HG03558 (cell line): ENCODE measurements at regions not wholly inside any gene's neighbourhood (a gene's known extent, or its start where the extent isn't known, plus 50 kb on each side); places are given as distances from the start of the nearest gene placed in this dataset.

Experiments used
- ATAC-seq: cut with Tn5 transposase; IDR thresholded peaks from one replicate; pipeline ENCODE4 v1.9.1; 2021; ENCODE audit warnings: moderate number of reproducible peaks; ENCODE audit not compliant: unreplicated experiment; ENCODE audit errors: extremely low read depth

DNA sequence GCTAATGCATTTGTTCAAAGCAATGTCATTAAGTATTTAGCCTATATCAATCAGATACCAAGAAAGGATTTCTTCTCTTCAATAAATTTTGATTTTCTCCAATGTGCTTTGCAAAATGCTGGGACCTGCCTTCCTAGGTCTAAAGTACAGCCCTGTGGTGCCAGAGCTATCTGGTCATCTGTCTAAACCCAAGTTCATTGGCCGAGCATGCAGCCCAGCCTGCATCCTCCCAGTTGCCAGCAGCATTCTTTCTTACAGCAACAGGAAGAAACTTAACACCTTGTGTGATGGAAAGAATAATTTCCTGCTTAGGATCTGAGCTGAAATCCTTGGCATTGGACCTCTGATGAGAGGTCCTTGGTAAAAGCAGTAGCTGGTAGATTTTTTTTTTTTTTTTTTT is 310.0 kb downstream of the RBM26 start:
- no peak for ATAC-seq

DNA sequence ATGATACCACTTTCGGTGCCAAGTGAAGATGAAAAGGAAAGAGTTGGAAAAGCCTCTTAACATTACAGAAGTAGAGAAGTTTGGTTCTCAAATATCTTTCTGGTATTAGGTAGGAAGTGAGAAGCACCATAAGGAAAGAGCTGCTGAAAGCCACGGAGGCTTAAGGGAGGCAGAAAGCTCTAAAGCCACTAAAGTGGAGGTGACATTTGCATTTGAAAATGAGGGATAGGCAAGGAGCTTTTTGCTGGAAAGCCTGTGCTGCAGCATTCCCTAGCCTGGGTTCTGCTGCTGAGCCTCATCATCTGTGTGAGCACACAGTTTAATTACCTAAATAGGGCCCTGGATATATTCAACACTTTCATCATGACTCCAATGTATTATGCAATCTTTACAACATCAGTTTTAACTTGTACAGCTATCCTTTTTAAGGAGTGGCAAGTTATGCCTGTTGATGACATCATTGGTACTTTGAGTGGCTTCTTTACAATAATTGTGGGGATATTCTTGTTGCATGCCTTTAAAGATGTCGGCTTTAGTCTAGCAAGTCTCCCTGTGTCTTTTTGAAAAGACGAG is 315.4 kb downstream of the RBM26 start:
- no peak for ATAC-seq

- no peak for ATAC-seq
Measured at GRCh38 chr13:79084802-79085424, 321.1 kb downstream of the RBM26 start.

- no peak for ATAC-seq
Measured at GRCh38 chr13:79081942-79082341, 324.1 kb downstream of the RBM26 start.

GRCh38 chr13:79079351-79079839 is 326.7 kb downstream of the RBM26 start:
- ATAC-seq = no peak

DNA sequence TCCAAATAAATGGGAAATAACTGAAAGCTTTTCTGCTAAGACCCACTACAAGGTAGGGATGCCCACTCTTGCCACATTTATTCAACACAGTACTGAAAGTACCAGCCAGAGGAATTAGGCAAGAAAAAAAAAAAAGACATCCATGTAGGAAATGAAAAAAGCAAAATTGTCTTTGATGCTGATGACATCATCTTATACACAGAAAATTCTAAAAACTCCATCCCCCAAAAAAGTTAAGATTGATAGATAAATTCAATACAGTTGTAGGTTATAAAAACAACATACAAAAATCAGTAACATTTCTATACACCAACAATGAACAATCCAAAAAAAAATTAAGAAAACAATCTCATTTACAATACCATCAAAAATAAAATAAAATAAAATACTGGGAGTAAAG is 330.4 kb downstream of the RBM26 start:
- no peak for ATAC-seq

DNA sequence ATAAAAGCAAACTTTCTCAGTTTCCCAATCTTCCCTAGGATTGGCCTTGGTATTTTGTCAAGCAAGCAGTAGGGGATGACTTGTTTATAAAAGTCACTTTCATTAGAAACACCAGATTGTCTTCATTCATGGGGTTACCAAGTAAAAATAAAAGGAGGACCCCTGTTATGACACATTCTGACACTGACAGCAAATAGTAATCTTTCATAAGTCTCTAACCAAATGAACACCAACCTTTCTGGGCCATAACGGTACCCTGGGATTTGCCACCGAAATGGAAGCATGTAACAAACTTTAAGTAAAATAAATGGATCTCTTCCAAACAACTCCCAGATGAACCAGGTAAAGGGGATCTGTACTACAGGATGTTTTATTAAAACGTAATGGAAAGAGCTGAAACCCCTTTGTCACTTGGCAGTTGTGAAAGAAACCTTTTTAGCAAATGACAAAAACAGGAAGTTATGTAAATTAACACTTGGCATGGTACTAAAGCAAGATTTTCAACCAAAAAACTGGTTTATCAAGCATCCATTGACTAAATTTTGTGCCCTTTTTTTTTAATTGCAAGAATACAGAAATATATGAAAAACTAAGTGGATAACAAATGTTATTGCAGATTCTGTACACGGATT is 335.6 kb downstream of the RBM26 start:
- ATAC-seq = no peak

GRCh38 chr13:79062291-79062690 is 343.8 kb downstream of the RBM26 start:
- ATAC-seq = no peak

GRCh38 chr13:79060216-79060615 is 345.8 kb downstream of the RBM26 start:
- no peak for ATAC-seq

GRCh38 chr13:79056706-79057105 is 349.3 kb downstream of the RBM26 start:
- no peak for ATAC-seq

DNA sequence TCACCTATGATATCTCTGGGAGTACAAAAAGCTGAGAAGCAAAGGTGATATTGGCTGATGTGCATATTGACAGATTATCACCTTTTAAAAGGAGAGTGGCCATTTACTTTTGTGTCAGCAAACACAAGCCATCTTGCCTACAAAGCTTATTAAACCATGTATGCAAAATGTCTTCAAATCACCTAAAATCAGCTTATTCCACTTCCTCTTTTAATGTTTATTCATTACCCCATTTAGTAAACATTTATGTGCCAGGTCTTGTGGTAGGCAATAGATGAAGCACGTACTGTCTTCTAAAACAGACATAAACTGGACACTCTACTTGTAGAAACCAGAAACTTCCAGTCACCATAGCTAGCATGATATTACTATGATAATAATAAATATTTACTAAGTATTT is 354.6 kb downstream of the RBM26 start:
- no peak for ATAC-seq

DNA sequence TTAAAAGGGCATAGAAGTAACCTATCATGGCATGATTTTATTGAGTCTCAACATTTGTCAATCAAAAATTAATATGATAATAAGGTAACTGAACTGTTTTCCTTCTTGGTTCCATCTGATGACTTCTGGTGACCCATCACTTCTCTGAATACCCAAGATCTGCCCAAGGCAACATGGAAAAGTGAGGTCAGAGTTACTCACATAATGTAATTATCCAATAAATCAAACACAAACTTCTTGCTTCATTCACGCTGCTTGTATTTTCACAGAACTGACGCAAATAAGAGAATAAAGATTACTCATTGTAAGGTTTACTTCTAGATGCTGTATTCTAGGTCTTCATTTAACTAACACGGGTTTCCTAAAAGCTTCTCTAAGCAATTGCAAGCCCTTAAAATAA is 361.6 kb downstream of the RBM26 start:
- no peak for ATAC-seq

GRCh38 chr13:79043208-79043607 is 362.8 kb downstream of the RBM26 start:
- ATAC-seq = no peak

DNA sequence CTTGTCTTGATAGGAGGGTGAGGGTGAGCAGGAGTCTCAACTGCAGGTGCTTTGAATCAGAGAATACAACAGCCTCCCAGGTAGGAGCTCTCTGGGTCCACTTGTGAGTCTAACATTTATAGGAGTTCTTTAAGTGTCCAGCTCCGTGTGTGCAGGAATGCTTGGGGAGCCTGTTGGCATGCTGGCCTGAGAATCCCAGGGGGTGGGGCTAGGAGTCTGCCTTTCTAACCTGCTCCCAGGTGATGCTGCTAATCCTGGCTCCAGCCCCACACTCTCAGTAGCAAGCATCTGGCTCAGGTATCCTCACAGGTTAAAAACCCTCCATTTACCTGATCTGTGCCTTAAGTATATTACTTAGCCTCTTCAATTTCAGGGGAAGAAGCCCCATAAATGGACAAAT is 368.9 kb downstream of the RBM26 start:
- ATAC-seq = no peak

DNA sequence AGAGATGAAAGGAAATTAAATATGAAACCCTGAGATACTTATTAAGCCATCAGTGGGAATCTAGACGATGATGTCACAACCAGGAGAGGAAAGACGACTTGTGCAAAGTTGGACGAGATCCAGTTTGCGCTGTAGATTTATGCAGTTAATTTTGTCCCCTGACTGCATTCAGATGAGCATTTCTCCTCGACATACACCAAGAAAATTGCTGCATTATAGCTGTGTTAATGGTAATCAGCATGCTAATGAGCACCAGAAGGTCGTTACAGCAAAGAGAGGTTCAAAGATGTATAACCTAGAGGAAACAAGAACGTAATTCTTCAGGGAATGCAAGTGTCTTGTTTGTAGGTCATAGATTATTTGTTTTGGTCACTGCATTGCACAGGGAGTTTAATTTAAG is 371.7 kb downstream of the RBM26 start:
- ATAC-seq = no peak

DNA sequence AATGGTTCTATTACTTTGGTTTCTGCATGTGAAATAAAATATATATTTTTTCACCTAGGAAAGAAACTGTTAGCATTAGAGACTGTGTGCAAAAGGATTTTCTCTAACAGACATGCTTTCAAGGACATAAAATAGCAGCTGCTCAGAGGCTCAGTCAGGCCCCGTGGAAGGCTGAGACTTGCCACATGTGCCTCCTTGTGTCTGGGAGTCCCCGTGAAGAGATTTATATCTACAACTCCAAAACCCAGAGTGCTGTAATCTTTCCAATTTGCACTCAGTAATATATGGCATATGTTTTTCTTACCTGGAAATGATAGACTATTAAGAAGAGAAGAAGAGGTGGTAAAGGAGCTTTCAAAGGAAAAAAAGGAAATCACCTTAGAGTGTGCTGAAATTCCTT is 371.6 kb upstream of the OBI1 start:
- no peak for ATAC-seq

GRCh38 chr13:79018166-79018565 is 359.2 kb upstream of the OBI1 start:
- ATAC-seq = no peak

DNA sequence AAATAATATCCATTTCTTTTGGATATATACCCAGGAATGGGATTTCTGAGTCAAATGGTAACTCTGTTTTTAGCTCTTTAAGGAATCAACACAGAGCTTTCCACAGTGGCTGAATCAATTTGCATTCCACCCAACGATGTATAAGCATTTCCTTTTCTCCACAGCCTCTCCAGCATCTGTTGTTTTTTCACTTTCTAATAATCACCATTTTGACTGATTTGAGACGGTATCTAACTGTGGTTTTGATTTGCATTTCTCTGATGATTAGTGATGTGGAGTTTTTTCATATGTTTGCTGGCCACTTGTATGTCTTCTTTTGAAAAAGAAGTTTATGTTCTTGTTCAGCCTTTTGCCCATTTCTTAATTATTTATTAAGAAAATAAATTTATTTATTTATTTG is 352.2 kb upstream of the OBI1 start:
- ATAC-seq = no peak

- no peak for ATAC-seq
Measured at GRCh38 chr13:79003989-79004898, 345.3 kb upstream of the OBI1 start.

GRCh38 chr13:78999494-78999893 is 340.5 kb upstream of the OBI1 start:
- ATAC-seq = no peak
